ENCODE measurements at regions not wholly inside any gene's neighbourhood (a gene's known extent, or its start where the extent isn't known, plus 50 kb on each side); places are given as distances from the start of the nearest gene placed in this dataset.

DNA sequence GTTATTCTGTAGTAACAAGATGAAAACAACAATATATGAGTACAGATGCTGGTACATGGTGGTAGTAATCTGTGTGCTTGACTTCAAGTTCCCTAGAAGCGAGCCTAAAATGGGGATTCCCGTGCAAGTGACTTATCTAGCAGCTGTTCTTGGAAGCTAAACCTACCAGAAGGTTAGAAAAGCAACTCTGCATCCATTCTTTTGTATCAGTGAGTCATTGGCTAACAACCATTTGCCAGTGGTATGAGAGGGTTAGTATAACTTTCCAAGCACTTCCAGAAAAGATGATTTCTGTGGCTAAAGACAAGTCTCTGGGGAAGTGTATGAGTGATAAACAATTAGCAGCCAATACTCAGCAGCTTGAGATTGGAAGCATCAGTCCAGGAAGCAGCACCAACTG is 787.7 kb upstream of the CDH6 start:
- H3K4me1 ChIP-seq = no peaks in the 10 kb centered on the region
- no peak for DNase-seq
- no peaks in the 10 kb centered on the region for H3K27me3 ChIP-seq
- intact Hi-C loops (cut with DNase I; ENCODE audit: low total_unique reads) = no loop called here
- no peak overlapping the region for H3K27ac ChIP-seq
- H3K36me3 ChIP-seq (ENCODE audit: low read depth, missing control alignments) = no peaks in the 10 kb centered on the region
- H3K9me3 ChIP-seq = no peaks in the 10 kb centered on the region
- 65 to 68% methylated on average over 2 of the region's 2 CpGs for WGBS, 2 donors
- no peak overlapping the region for H3K4me3 ChIP-seq
- TF ChIP-seq, protein P1, sequence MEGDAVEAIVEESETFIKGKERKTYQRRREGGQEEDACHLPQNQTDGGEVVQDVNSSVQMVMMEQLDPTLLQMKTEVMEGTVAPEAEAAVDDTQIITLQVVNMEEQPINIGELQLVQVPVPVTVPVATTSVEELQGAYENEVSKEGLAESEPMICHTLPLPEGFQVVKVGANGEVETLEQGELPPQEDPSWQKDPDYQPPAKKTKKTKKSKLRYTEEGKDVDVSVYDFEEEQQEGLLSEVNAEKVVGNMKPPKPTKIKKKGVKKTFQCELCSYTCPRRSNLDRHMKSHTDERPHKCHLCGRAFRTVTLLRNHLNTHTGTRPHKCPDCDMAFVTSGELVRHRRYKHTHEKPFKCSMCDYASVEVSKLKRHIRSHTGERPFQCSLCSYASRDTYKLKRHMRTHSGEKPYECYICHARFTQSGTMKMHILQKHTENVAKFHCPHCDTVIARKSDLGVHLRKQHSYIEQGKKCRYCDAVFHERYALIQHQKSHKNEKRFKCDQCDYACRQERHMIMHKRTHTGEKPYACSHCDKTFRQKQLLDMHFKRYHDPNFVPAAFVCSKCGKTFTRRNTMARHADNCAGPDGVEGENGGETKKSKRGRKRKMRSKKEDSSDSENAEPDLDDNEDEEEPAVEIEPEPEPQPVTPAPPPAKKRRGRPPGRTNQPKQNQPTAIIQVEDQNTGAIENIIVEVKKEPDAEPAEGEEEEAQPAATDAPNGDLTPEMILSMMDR (IDR thresholded peaks at IDR 0.05) = no peak
- no peak for TF ChIP-seq POLR2A (IDR thresholded peaks at IDR 0.05)

DNA sequence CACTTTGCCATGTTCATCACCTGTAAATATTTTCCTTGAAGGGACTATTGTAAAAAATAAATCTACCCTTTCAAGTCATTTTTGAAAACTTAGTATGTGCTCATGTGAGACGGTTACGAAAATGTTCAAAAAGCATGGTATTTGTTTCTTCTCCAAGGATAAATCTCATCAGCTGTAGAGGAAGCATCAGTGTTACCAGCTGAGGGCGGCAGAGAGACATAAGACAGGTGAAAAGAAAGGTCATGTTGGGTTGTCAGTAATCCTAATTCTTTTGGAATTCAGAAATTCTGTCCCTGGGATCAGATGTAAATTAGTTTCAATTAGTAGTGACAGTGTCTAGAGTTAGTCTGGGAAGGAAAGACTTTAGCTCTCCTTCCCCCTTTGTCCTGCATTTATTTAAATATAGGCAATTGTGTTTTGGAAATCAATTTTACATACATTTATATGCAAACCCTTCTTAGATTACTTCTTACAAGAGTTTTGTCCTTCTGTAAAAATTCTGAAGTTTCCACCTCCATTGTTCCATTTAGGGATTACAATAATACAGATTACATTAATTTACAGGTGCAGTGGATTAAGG is 791.9 kb upstream of the CDH6 start:
- no peaks in the 10 kb centered on the region for H3K36me3 ChIP-seq (ENCODE audit: low read depth, missing control alignments)
- no peak overlapping the region for H3K4me3 ChIP-seq
- no peaks in the 10 kb centered on the region for H3K4me1 ChIP-seq
- intact Hi-C loops (cut with DNase I; ENCODE audit: low total_unique reads) = no loop called here
- H3K27me3 ChIP-seq = no peaks in the 10 kb centered on the region
- 31 to 50% methylated on average over 3 of the region's 3 CpGs for WGBS, 2 donors
- no peaks in the 10 kb centered on the region for H3K9me3 ChIP-seq
- TF ChIP-seq POLR2A (IDR thresholded peaks at IDR 0.05) = no peak
- TF ChIP-seq, protein P1 (IDR thresholded peaks at IDR 0.05) = no peak
- peak; percentile 81 for DNase-seq
- H3K27ac ChIP-seq = no peak overlapping the region

DNA sequence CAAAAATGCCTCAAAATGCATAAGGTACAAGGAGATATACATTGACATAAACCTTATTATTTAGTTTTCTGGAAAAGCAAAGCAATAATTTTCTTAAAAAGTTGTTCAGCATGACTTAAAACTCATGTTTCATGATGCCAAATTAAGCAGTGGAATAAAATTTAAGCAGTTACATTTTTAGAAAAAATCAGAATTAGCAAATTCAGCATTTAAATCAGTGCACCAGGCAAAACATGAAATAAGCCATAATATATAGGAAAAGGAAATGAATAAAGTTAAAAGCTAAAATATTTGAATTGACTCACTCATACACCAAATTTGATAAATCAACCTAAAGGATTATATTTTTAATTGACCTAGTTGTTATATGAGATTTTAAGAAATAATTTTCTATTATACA is 795.1 kb upstream of the CDH6 start:
- H3K9me3 ChIP-seq = no peaks in the 10 kb centered on the region
- no peaks in the 10 kb centered on the region for H3K4me1 ChIP-seq
- H3K27ac ChIP-seq = no peak overlapping the region
- no peaks in the 10 kb centered on the region for H3K27me3 ChIP-seq
- no peak for DNase-seq
- no peak for TF ChIP-seq POLR2A (IDR thresholded peaks at IDR 0.05)
- TF ChIP-seq, protein P1 (IDR thresholded peaks at IDR 0.05) = no peak
- intact Hi-C loops (cut with DNase I; ENCODE audit: low total_unique reads) = no loop called here
- H3K36me3 ChIP-seq (ENCODE audit: low read depth, missing control alignments) = no peaks in the 10 kb centered on the region
- no peak overlapping the region for H3K4me3 ChIP-seq

DNA sequence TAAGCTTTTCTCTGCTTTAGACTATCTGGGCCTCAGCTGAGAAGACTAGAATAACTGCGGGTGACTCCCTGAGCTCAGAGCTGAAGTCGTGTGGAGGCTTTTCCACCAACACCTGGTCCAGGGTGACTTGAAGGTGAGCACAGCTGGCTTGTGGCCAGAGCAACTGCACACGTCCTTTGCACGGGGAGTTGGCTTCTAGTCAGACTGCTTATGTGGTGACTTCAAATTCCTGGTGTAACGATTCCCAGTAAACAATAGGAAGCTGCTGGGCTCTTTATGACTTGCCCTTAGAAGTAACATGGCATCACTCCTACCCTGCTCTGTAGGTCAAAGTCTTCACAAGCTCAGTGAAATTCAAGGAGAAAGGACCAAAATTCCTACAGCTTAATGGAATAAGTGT is 800.6 kb upstream of the CDH6 start:
- no peak overlapping the region for H3K27ac ChIP-seq
- no peaks in the 10 kb centered on the region for H3K4me1 ChIP-seq
- intact Hi-C loops (cut with DNase I; ENCODE audit: low total_unique reads) = no loop called here
- no peak for DNase-seq
- TF ChIP-seq POLR2A (IDR thresholded peaks at IDR 0.05) = no peak
- TF ChIP-seq, protein P1 (IDR thresholded peaks at IDR 0.05) = no peak
- 37 to 60% methylated on average over 5 of the region's 5 CpGs for WGBS, 2 donors
- peak overlapping the region; percentile 24 to 38 for H3K4me3 ChIP-seq
- H3K9me3 ChIP-seq = no peaks in the 10 kb centered on the region
- H3K27me3 ChIP-seq = no peaks in the 10 kb centered on the region
- H3K36me3 ChIP-seq (ENCODE audit: low read depth, missing control alignments) = no peaks in the 10 kb centered on the region

DNA sequence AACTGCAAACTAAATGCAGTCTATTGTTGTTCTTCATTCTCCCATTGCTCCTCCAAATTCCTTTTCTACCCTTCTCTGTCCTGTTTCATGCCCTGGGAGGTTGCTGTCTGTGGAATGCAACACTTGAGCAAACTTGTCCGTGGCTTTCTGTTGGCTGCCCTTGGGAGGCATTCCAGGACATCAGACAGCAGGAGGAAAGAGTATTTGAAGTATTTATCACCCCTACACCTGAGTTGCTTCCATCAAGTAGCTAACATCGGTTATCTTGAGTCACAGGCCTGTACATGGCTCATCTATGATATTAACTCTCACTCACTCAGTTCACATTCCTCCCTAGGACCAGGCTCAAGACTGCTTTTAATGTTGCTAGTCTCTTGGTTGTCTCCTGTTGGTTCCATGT is 803.4 kb upstream of the CDH6 start:
- H3K4me1 ChIP-seq = no peaks in the 10 kb centered on the region
- H3K4me3 ChIP-seq = no peak overlapping the region
- no peak overlapping the region for H3K27ac ChIP-seq
- TF ChIP-seq, protein P1 (IDR thresholded peaks at IDR 0.05) = no peak
- no peak for TF ChIP-seq POLR2A (IDR thresholded peaks at IDR 0.05)
- intact Hi-C loops (cut with DNase I; ENCODE audit: low total_unique reads) = no loop called here
- no peak for DNase-seq
- no peaks in the 10 kb centered on the region for H3K9me3 ChIP-seq
- H3K36me3 ChIP-seq (ENCODE audit: low read depth, missing control alignments) = no peaks in the 10 kb centered on the region
- 25 to 37% methylated on average over 2 of the region's 2 CpGs for WGBS, 2 donors
- no peaks in the 10 kb centered on the region for H3K27me3 ChIP-seq

Data from testis (tissue), 2 donors.